ENCODE measurements at regions not wholly inside any gene's neighbourhood (a gene's known extent, or its start where the extent isn't known, plus 50 kb on each side); places are given as distances from the start of the nearest gene placed in this dataset.

GRCh38 chr16:82226327-82226726 is 56.3 kb upstream of the MPHOSPH6 start:
- no peak for TF ChIP-seq SP1 (IDR thresholded peaks at IDR 0.05)
- TF ChIP-seq SUZ12 (IDR thresholded peaks at IDR 0.05), result no peak
- TF ChIP-seq ZNF384 (IDR thresholded peaks at IDR 0.05), result no peak
- TF ChIP-seq FOXK2 (IDR thresholded peaks at IDR 0.05), result no peak
- no peak for TF ChIP-seq ARNT (IDR thresholded peaks at IDR 0.05)
- no peak for TF ChIP-seq CTBP1 (IDR thresholded peaks at IDR 0.05; ENCODE audit: borderline replicate concordance)
- TF ChIP-seq FOXM1 (IDR thresholded peaks at IDR 0.05; ENCODE audit: borderline replicate concordance), result no peak
- no peak for TF ChIP-seq NFRKB (IDR thresholded peaks at IDR 0.05)
- no peak for TF ChIP-seq FOXA1 (IDR thresholded peaks at IDR 0.05)
- no peak for TF ChIP-seq ELF4 (IDR thresholded peaks at IDR 0.05)

Measured in HEK293T (cell line).